EH (cell line): ENCODE measurements at regions not wholly inside any gene's neighbourhood (a gene's known extent, or its start where the extent isn't known, plus 50 kb on each side); places are given as distances from the start of the nearest gene placed in this dataset.

Experiments used
- DNase-seq: peaks from one replicate; pipeline ENCODE4 v3.0.0-alpha.2; 2015; ENCODE audit warnings: low read depth

- DNase-seq, result no peak
Observed at GRCh38 chr1:193562121-193562520, 375.7 kb upstream of the B3GALT2 start.

GRCh38 chr1:193558491-193559028 is 372.1 kb upstream of the B3GALT2 start:
- DNase-seq, result peak; percentile 82

DNA sequence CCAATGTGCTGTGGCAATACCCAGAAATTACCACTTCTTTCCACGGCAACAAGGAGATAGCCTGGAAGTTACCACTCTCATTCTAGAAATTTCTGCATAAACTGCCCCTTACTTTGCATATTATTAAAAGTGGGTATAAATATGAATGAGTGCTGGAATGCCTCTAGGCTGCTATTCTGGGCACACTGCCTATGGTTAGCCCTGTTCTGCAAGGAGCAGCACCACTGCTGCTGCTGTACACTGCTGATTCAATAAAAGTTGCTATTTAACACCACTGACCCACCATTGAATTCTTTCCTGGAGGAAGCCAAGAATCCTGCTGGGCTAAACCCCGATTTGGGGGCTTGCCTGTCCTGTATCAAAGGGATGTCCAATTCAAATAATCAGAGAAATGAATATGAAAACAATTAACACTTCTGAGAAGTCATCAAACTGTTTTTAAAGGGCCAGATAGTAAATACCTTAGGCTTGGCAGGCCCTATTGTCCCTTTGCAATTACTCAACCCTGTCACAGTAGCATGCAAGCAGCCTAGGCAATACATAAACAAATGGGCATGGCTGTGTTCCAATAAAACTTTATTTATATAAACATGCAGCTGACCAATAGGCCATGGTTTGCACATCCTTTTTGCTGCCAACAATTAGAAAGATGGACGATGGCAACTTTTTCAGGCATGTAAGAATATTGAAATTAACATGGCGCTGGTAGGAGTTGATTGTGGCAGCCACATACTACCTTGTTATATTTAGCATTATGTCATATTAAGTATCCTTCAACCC is 369.4 kb upstream of the B3GALT2 start:
- DNase-seq, result peak; percentile 18

DNA sequence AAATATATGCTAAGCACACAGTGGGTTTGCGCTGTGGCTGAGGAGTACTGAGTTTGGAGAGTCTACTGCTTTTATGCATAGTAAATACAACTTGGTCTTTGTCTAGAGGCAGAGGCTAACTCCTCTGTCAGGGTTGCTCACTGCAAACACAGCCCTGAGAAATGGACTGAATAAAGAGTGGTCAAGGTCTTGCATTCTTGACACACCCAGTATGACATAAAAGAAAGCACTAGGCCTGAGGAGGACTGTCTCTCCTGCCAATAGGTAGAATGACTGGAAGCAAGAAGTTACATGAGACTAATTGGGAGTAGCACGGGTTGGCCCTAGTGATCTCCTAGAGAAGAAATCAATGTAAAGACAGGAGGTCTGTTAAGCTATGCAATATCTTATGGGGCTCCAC is 367.2 kb upstream of the B3GALT2 start:
- DNase-seq, result no peak

DNA sequence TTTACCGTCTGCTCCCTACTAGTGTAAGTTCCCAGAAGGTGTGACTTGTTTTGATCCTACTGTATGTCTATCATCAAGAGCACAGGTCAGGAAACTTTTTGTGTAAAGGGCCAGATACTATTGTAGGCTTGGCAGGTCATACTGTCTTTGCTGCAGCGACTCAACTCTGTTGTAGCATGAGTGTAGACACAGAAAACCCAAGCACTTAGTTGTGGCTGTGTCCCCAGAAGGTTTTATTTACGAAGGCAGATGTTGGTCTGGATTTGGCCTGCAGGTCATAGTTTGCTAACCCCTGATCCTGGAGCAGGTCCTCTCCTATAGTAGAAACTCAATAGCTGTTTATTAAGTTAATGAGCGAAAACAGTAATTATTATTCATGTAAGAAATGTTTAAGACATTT is 365.9 kb upstream of the B3GALT2 start:
- no peak for DNase-seq

GRCh38 chr1:193549081-193549480 is 362.7 kb upstream of the B3GALT2 start:
- DNase-seq, result no peak

GRCh38 chr1:193545171-193545570 is 358.8 kb upstream of the B3GALT2 start:
- DNase-seq, result no peak

DNA sequence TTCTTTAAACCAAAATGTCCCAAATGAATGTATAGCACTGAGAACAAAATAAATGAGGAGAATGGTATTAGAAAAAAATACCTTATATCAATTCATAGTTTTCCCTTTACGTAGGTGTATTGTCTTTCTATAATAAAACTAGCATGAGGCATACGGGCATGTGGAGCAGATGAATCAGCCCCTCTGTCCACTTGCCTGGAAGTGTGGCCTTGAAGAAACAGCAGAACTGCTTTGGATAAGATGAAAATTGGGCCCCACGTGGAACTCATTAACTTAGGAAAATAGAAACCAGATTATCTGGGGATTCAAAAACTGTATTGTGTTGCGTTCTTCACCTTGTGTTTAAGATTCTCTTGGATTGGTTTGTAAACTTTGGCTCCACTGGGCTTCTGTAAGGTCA is 356.8 kb upstream of the B3GALT2 start:
- DNase-seq, result peak; percentile 67

GRCh38 chr1:193542690-193543089 is 356.3 kb upstream of the B3GALT2 start:
- DNase-seq, result peak; percentile 9

DNA sequence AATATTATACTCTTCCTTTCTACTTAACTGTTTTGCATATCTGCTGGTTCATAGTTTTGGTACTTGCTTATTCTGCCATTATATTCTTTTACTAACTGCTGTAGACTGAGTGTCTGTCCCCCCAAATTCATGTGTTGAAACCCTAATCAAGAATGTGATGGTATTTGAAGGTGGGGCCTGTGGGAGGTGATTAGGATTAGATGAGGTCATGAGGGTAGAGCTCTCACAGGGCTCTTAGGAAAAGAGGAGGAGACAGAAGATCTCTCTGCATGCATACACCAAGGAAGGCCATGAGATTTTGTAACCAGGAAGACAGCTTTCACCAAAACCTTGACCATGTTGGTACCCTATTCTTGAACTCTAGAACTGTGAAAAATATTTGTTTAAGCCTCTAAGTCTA is 354.1 kb upstream of the B3GALT2 start:
- DNase-seq, result no peak

DNA sequence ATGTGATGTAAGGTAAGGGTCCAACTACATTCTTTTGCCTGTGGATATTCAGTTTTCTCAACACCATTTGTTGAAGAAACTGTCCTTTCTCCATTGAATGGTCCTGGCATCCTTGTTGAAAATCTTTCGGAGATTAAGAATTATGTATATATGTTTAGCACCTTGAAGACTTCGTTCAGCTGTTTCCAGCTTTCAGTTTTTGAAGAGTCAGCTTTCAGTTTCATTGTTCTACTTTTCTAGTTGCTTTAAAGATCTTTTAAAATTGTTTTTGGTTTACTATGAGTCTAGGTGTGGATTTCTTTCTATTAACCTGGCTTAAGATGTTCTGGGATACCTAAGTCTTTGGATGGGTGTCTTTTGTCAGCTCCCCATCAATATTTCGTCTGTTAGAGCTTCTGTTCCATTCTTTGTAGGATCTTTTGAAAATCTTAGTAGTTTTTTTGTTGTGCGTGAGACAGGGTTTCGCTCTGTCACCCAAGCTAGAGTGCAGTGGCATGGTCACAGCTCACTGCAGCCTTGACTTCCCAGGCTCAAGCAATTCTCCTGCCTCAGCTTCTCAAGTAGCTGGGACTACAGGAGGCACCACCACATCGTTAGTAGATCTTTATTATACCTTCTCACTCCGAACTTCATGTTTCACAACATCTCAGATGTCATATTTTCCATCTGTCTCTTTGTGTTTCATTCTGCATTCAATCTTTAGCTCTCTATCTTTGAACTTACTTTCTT is 353.5 kb upstream of the B3GALT2 start:
- DNase-seq, result no peak

GRCh38 chr1:193538680-193539079 is 352.3 kb upstream of the B3GALT2 start:
- no peak for DNase-seq

- DNase-seq, result no peak
Observed at GRCh38 chr1:193538003-193538354, 351.6 kb upstream of the B3GALT2 start.

DNA sequence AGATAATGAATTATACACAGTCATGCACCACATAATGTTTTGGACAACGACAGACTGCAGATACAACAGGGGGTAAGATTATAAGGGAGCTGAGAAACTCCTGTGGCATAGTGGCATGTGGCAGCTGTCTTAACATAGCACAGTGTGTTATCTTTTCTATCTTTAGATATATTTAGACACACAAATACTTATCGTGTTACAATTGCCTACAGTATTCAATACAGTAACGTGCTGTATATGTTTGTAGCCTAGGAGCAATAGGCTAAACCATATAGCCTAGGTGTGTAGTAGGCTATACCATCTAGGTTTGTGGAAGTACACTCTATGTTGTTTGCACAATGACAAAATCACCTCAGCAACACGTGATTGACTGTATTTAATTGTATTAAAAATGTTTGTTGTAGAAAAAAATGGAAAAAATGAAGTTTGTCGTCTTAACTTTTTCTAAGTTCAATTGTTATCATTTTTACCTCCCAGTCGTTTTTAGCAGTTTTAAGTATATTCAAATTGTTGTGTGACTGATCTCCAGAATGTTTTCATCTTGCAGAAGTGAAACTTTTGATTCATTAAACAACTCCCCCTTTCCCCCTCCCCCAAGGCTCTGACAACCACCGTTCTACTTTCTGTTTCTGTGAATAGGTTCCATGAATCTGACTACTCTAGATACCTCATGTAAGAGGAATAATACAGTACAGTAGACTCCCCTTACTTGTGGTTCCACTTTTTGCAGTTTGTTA is 351.0 kb upstream of the B3GALT2 start:
- DNase-seq, result no peak

GRCh38 chr1:193533853-193534252 is 347.4 kb upstream of the B3GALT2 start:
- no peak for DNase-seq

DNA sequence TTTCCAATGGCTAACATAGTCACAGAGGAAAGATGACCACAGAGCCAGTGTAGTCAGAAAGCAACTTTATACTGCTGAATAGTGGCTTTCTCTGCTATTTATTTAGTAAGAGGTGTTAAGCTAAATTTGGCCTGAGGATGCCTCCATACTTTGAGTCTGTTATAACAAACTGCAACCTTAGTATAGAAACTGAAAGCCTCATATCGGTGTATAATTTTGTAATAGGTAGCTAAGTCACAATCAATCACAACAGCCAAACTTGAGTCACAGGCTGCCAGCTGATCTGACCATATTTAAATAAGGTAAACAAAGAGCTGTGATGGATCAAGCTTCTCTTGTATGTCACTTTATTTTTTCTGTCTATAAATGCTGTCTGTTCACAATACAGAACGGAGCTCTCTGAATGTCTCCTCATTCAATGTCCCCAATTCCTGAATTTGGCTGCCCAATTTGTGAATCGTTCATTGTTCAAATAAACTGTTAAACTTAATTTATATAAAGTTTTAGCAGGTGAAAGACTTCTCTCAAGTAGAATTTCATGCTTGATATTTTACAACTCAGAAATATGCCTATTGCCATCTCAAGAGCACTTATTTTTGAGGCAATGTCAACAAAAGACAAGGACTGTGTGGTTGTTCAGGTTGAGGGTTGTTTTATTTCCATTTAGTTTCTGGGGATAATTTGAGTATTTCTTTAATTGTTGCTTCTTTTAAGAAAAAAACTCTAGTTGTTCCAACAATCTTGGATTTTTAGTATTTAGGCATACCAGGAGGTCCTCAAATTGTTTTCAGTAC is 339.7 kb upstream of the B3GALT2 start:
- DNase-seq, result no peak

DNA sequence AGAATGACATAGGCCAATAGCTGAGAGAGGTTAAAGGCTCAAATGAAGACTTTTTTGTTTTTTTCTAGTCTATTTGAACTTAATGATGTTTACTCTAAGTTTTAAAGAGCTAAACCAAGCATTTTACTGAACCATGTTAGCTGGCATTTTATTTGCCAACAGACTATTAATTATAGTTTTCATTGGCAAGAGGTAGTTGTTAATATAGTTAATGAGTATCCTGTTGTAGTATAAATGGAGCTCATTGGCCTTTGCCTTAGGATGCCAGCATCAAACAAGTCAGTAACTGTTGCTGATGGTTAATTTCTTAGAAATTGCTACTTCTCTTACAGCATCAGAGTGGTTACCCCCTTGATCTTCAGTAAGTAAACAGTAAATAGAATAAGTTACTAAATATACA is 339.0 kb upstream of the B3GALT2 start:
- DNase-seq, result no peak

DNA sequence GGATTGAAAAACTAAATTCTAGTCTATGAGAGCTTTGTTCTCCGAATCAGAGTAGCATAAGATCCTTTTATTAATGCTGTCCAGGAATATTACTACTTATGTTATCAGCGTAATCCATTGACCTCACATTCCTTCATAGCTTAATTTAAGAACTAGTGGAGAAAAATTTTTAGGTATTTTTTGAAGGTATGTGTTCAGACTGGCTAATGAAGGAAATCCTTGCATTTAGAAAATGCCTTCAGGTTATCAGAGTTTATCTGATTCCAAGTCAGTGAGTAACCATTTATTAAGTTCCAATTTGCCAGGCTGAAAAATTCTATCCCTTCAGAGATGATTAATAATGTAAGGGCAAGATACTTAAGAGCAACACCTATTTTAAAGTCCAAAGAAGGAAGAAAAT is 338.2 kb upstream of the B3GALT2 start:
- no peak for DNase-seq

GRCh38 chr1:193524021-193524420 is 337.6 kb upstream of the B3GALT2 start:
- DNase-seq, result no peak

DNA sequence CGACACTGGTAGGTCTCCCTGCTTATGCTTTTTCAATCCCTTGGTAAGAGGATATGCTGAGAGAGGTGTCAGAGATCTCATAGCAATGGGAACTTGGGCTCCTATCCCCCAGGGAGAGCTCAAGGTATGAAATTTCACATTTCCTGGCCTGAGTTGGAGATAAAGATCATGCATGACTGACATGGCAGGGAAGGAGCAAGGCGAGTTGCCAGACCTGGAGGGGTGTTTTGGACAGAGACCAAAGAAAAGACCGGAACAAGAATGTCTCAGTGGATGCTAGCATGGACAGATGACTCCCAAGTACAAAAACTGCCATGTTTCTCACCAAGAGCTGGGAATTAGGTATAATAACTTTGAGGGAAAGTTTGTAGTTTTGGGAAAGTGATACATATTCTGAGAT is 334.1 kb upstream of the B3GALT2 start:
- peak; percentile 18 for DNase-seq

DNA sequence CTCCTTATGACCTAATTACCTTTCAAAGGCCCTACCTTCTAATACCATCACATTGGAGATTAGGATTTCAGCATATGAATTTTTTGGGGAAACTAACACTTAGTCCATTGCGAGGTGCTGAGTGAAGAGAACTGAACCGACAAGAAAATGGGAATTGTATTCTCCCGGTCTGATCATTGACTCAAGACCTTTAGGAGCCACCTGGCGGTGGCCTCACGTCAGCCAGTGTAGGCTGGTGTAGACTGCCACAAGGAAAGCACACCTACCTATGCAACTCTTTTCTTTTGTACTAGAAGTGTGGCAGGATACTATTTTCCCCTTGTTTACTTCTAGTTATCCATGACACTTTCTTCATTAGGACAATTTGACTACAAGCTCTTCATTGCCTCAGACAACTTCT is 333.5 kb upstream of the B3GALT2 start:
- DNase-seq, result no peak
